Effector memory CD4-positive, alpha-beta T cell (primary cell): ENCODE measurements at regions not wholly inside any gene's neighbourhood (a gene's known extent, or its start where the extent isn't known, plus 50 kb on each side); places are given as distances from the start of the nearest gene placed in this dataset.

Source experiments
- DNase-seq, 3 donors: peaks; one replicate each; pipeline ENCODE4 v3.0.0-alpha.2; 2020
- H3K27ac ChIP-seq: 2 replicates; pipeline ENCODE4 v1.7.0; 2013; ENCODE audit warnings: mild to moderate bottlenecking, low read length, moderate library complexity; ENCODE audit not compliant: insufficient read depth, poor library complexity, severe bottlenecking
- H3K27me3 ChIP-seq: replicated peaks from 2 replicates; pipeline ENCODE4 v1.7.0; 2013; ENCODE audit warnings: mild to moderate bottlenecking, low read length; ENCODE audit not compliant: insufficient read depth, control insufficient read depth, poor library complexity, severe bottlenecking
- H3K36me3 ChIP-seq: 2 replicates; pipeline ENCODE4 v1.7.0; 2013; ENCODE audit warnings: mild to moderate bottlenecking, low read length, moderate library complexity; ENCODE audit not compliant: control insufficient read depth, insufficient read depth
- H3K4me1 ChIP-seq: 2 replicates; pipeline ENCODE4 v1.7.0; 2013; ENCODE audit warnings: low read length, mild to moderate bottlenecking; ENCODE audit not compliant: control insufficient read depth, insufficient read depth, poor library complexity, severe bottlenecking
- H3K4me3 ChIP-seq: 2 replicates; pipeline ENCODE4 v1.7.0; 2013; ENCODE audit warnings: low read length, low read depth, mild to moderate bottlenecking; ENCODE audit not compliant: insufficient read depth, poor library complexity, severe bottlenecking
- H3K9me3 ChIP-seq: 2 replicates; pipeline ENCODE4 v1.7.0; 2013; ENCODE audit warnings: mild to moderate bottlenecking, low read length, moderate library complexity; ENCODE audit not compliant: control insufficient read depth

DNA sequence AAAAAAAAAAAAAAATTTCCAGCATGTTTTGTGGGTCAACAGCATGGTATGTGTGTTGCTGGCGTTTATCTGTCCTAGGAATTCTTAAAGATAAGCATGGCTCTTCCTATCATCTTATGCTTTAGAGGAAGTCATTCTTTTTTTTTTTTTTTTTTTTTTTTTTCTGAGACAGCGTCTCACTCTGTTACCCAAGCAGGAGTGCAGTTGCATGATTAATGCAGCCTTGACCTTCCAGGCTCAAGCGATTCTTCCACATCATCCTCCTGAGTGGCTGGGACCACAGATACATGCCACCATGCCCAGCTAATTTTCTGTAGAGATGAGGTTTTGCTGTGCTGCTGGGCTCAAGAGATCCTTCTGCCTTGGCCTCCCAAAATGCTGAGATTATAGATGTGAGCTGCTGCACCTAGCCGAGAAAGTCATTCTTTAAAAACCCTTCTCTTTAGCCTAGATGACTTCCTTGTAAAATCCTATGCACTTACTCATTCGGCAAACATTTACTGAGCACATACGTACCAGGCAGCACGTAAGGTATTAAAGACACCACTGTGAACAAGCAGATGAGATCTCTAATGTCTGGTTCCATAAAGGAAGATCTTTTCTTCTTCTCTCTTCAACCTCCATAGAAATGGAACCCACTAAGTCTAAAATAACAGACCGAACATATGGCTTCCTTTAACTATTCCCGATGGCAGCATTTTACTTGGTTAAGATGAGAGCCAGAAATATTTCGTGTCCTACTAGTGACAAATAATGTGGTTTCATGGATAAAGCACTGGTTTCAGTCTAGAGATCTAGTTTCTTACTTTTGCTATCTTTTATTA, 122.4 kb downstream of the RIN2 start:
- Histone ChIP-seq H3K36me3 (no peaks in the 10 kb centered on the region), H3K4me3 (no peak overlapping the region), H3K27me3 (no peaks in the 10 kb centered on the region), H3K9me3 (no peaks in the 10 kb centered on the region), H3K27ac (no peak overlapping the region), H3K4me1 (no peaks in the 10 kb centered on the region)
- DNase-seq: no peak

- Histone ChIP-seq H3K27me3 (no peaks in the 10 kb centered on the region), H3K27ac (no peak overlapping the region), H3K9me3 (no peaks in the 10 kb centered on the region), H3K4me3 (no peak overlapping the region), H3K36me3 (no peaks in the 10 kb centered on the region), H3K4me1 (no peaks in the 10 kb centered on the region)
- no peak for DNase-seq
Observed at GRCh38 chr20:19881080-19881840, 123.2 kb downstream of the RIN2 start.

DNA sequence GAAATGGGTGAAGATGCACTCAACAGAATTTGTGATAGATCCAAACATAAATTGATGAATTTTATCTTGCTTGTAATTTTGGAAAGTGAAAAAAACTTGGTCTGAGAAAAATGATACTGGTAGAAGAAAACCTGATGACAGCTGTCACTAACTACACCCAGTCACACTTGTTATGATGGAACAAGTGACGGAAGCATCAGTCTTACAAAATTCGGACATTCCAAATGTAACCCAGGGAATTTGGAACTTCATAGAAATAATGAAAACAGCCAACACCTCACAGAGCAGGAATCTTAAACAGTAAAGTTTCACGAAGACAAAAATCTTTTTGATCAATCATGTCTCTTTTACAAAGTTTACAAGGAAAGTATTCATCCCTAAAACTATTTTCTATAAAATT, 123.9 kb downstream of the RIN2 start:
- DNase-seq: no peak
- H3K27me3 ChIP-seq: no peaks in the 10 kb centered on the region
- H3K4me1 ChIP-seq: no peaks in the 10 kb centered on the region
- no peak overlapping the region for H3K4me3 ChIP-seq
- H3K36me3 ChIP-seq: no peaks in the 10 kb centered on the region
- no peak overlapping the region for H3K27ac ChIP-seq
- no peaks in the 10 kb centered on the region for H3K9me3 ChIP-seq

GRCh38 chr20:19882446-19882845, 124.4 kb downstream of the RIN2 start:
- H3K36me3 ChIP-seq: no peaks in the 10 kb centered on the region
- H3K27ac ChIP-seq: no peak overlapping the region
- H3K4me3 ChIP-seq: no peak overlapping the region
- no peak for DNase-seq
- no peaks in the 10 kb centered on the region for H3K27me3 ChIP-seq
- no peaks in the 10 kb centered on the region for H3K9me3 ChIP-seq
- no peaks in the 10 kb centered on the region for H3K4me1 ChIP-seq

DNA sequence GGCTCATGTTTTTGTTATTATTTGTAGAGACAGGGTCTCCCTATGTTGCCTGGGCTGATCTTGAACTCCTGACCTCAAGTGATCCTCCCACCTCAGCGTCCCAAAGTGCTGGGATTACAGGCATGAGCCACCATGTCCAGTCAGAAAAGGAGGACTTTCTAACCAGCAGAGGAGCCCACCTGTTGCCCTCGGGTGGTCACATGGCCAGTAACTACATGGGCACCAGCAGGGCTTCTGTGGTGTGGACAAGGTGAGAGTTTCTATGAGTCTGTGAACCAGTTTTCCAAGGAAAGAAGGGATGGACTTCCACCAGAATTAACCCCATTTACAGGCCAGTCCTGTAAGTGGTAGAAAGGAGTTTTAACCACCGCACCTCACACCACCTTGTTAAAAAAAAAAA, 125.4 kb downstream of the RIN2 start:
- Histone ChIP-seq H3K4me3 (no peak overlapping the region), H3K36me3 (no peaks in the 10 kb centered on the region), H3K27ac (no peak overlapping the region), H3K9me3 (no peaks in the 10 kb centered on the region), H3K4me1 (no peaks in the 10 kb centered on the region), H3K27me3 (no peaks in the 10 kb centered on the region)
- no peak for DNase-seq

DNA sequence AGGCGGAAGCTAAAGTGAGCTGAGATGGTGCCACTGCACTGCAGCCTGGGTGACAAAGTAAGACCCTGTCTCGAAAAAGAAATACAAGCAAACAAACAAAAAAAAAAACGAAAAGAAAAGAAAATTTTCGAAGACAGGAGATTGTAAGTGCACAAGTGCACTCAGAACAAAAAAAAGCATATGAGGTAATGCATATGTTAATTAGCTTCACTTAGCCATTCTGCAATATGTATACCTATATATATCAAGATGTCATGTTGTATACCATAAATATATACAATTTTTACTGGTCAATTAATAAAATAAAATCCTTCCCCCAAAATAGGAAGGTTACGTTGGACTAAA, 127.5 kb downstream of the RIN2 start:
- no peaks in the 10 kb centered on the region for H3K4me1 ChIP-seq
- no peaks in the 10 kb centered on the region for H3K27me3 ChIP-seq
- H3K9me3 ChIP-seq: no peaks in the 10 kb centered on the region
- DNase-seq: no peak
- H3K4me3 ChIP-seq: no peak overlapping the region
- H3K27ac ChIP-seq: no peak overlapping the region
- H3K36me3 ChIP-seq: no peaks in the 10 kb centered on the region

- Histone ChIP-seq H3K27ac (no peak overlapping the region), H3K36me3 (no peaks in the 10 kb centered on the region), H3K9me3 (no peaks in the 10 kb centered on the region), H3K4me3 (no peak overlapping the region), H3K27me3 (no peaks in the 10 kb centered on the region), H3K4me1 (no peaks in the 10 kb centered on the region)
- DNase-seq: no peak
Observed at GRCh38 chr20:19885939-19886660, 128.0 kb downstream of the RIN2 start.

DNA sequence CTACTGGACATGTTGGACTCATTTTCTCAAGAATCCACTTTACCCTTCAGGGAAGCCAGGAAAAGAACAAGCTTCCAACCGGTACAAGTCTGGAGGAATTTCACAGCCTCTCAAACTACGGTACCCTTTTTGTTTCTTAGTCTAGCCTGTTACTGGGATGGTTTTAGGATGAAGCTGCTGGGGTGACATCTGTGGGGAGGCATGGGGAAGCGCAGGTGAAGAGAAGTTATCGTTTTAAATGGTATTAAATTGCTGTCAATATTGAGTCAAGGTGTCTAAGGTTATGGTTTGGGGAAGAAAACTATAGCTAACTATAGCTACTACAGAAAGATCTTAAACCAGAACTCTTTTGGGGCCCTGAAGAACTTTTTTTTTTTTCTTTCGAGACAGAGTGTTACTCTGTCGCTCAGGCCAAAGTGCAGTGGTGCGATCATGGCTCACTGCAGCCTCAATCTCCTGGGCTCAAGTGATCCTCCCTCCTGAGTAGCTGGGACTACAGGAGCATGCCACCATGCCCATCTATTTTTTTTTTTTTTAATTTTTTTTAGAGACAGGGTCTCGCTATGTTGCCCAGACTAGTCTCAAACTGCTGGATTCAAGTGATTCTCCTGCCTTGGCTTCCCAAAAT, 128.7 kb downstream of the RIN2 start:
- DNase-seq: no peak

DNA sequence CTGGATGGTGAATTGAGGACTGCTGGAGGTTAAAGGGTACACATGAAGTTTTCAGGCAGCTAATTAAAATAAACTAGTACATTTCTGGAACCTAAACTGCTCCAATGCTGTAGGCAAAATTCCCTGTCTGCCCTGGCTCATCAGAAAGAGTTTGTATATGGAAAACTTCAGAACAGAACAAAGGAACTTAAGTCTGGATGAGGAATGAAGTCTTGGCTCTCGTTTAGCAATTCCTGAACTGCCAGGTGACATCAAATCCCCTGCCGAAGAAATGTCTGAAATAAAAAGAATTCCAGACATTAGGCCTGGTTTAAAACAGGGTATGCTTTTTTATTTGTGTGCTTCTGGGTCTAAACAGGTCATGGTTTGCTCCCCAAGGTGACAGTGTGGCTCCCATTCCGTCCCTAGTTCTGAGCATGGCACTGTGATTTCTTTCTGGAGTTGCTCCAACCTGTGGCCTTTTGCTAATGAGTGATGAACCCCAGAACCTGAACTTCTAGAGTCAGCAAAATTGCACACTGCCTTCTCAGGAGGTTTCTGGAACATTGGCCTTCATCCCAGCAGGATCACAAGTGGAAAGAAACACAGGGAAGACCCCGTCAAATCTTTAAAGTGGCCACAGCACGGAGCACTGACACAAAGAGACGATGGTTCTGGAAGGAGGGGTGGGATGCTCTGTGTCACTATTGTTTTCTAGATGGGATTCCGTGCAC, 129.4 kb upstream of the NAA20 start:
- Histone ChIP-seq H3K27ac (no peak overlapping the region), H3K4me1 (no peaks in the 10 kb centered on the region), H3K4me3 (no peak overlapping the region), H3K36me3 (no peaks in the 10 kb centered on the region), H3K9me3 (no peaks in the 10 kb centered on the region), H3K27me3 (no peaks in the 10 kb centered on the region)
- no peak for DNase-seq

More for the DNA sequence above, 128.7 kb downstream of the RIN2 start:
- no peak overlapping the region for H3K27ac ChIP-seq
- H3K4me3 ChIP-seq: no peak overlapping the region
- no peaks in the 10 kb centered on the region for H3K9me3 ChIP-seq
- H3K36me3 ChIP-seq: no peaks in the 10 kb centered on the region
- no peaks in the 10 kb centered on the region for H3K4me1 ChIP-seq
- H3K27me3 ChIP-seq: no peaks in the 10 kb centered on the region
